Esophagus (tissue), 2 donors: ENCODE measurements at regions not wholly inside any gene's neighbourhood (a gene's known extent, or its start where the extent isn't known, plus 50 kb on each side); places are given as distances from the start of the nearest gene placed in this dataset.

Experiments used
- H3K27ac ChIP-seq, 2 donors: one replicate each; pipeline ENCODE4 v1.5.1; 2013; ENCODE audit warnings: low read depth in 2 of 2, mild to moderate bottlenecking in 2 of 2, inconsistent platforms in 1 of 2, low read length in 1 of 2, moderate library complexity in 1 of 2
- H3K27me3 ChIP-seq, 2 donors: one replicate each; pipeline ENCODE4 v1.6.1; 2013; ENCODE audit warnings: low read length in 2 of 2, control low read depth in 1 of 2, mild to moderate bottlenecking in 1 of 2; ENCODE audit not compliant: insufficient read depth in 2 of 2, control insufficient read depth in 1 of 2
- H3K36me3 ChIP-seq, 2 donors: one replicate each; pipeline ENCODE4 v1.6.1; 2013; ENCODE audit warnings: low read length in 1 of 2; ENCODE audit not compliant: control insufficient read depth in 2 of 2, insufficient read depth in 2 of 2
- H3K4me1 ChIP-seq, 2 donors: one replicate each; pipeline ENCODE4 v1.6.1; 2013; ENCODE audit warnings: low read length in 1 of 2; ENCODE audit not compliant: control insufficient read depth in 2 of 2, insufficient read depth in 2 of 2
- H3K4me3 ChIP-seq, 2 donors: one replicate each; pipeline ENCODE4 v1.5.1; 2013; ENCODE audit warnings: low read length in 2 of 2, mild to moderate bottlenecking in 2 of 2, low read depth in 1 of 2, moderate library complexity in 1 of 2
- H3K9me3 ChIP-seq, 2 donors: one replicate each; pipeline ENCODE4 v1.6.1; 2013; ENCODE audit warnings: mild to moderate bottlenecking in 2 of 2, low read depth in 1 of 2, low read length in 1 of 2, moderate library complexity in 1 of 2; ENCODE audit not compliant: control insufficient read depth in 2 of 2, insufficient read depth in 1 of 2
- WGBS, 2 donors: extraction: QIAGEN DNeasy Blood & Tissue Kit; methylation state at CpG; one replicate each; pipeline ENCODE4 v1.1.7; 2013; 5-methylcytosine and 5-hydroxymethylcytosine counted together
- donor health status: healthy with polysubstance abuse.
- donor health status: Bipolar disorder and iron deficiency.

DNA sequence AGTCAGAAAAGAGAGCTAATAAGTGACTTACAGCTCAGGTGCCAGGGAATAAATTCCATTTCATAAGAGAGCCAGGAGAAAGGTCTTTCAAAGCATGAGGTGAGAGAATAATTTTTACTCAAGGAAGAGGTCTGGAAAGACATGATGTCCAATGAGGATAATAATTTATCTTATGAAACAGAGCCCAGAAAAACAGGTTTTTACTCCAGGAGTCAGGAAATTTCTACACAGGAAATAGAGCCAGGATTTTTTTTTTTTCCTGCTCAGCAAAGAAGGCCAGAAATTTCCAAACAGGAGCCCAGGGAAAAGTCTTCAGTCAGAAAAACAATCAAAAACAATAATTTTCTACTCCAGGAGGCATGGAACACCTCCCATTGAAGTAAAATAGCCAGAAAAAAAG is 1185.7 kb upstream of the TSPY4 start:
- no peak overlapping the region for H3K27ac ChIP-seq
- H3K27me3 ChIP-seq = no peaks in the 10 kb centered on the region
- peaks cover 0 to 2% of the 10 kb centered on the region in 2 donors for H3K4me1 ChIP-seq
- no peak overlapping the region for H3K4me3 ChIP-seq
- no peaks in the 10 kb centered on the region for H3K36me3 ChIP-seq
- H3K9me3 ChIP-seq = no peaks in the 10 kb centered on the region

DNA sequence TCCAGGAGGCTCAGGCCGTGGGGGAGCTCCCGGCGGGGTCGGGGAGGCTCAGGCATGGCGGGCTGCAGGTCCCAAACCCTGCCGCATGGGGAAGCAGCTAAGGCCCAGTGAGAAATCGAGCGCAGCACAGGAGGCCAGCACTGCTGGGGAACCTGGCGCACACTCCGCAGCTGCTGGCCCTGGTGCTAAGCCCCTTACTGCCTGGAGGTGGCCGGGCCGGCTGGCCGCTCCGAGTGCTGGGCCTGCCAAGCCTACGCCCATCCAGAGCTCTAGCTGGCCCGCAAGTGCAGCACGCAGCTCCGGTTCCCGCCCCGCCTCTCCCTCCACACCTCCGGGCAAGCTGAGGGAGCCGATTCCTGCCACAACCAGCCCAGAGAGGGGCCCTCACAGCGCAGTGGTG is 1208.7 kb upstream of the TSPY4 start:
- H3K9me3 ChIP-seq = peaks cover 0 to 4% of the 10 kb centered on the region in 2 donors
- WGBS, 2 donors = 80 to 92% methylated on average over 1 to 23 of the region's 23 CpGs
- no peak overlapping the region for H3K27ac ChIP-seq
- no peak overlapping the region for H3K4me3 ChIP-seq
- H3K4me1 ChIP-seq = no peaks in the 10 kb centered on the region
- no peaks in the 10 kb centered on the region for H3K36me3 ChIP-seq
- H3K27me3 ChIP-seq = no peaks in the 10 kb centered on the region

DNA sequence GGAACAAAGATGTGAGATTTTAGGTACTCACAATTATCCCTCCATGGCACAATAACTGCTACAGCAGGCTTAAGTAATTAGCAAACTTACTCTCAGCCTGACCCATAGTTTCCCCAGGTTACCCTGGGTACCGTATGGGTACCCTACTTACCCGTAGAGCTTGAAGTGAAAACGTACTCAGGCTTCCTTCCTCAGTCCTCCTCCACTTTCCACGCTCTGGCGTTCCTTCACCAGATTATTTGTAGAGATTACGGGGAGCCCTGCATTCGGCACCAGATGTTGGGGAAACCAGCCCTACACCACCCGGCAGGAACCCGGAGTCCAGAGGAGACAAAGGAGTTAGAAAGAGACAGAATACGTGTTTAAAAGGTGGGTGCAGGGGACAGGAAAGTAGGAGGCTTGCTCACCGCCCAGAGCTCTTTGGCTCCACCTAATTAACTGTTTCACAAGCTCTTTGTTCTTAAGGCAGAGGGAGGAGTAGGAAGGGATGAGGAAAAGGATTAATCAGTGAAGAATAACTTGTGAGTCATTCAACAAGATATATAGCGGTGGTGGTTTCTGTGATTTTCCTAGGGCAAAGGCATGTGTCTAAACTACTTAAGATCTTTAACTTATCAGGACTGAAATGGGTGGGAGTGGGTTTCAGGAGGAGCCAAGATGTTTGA is 1211.2 kb upstream of the TSPY4 start:
- Histone ChIP-seq H3K9me3 (peaks cover 0 to 4% of the 10 kb centered on the region in 2 donors), H3K4me3 (peak overlapping the region in 1 of 2 donors; percentile 53), H3K27ac (no peak overlapping the region), H3K36me3 (no peaks in the 10 kb centered on the region), H3K4me1 (no peaks in the 10 kb centered on the region), H3K27me3 (no peaks in the 10 kb centered on the region)
- 52 to 83% methylated on average over 6 to 12 of the region's 12 CpGs for WGBS, 2 donors

DNA sequence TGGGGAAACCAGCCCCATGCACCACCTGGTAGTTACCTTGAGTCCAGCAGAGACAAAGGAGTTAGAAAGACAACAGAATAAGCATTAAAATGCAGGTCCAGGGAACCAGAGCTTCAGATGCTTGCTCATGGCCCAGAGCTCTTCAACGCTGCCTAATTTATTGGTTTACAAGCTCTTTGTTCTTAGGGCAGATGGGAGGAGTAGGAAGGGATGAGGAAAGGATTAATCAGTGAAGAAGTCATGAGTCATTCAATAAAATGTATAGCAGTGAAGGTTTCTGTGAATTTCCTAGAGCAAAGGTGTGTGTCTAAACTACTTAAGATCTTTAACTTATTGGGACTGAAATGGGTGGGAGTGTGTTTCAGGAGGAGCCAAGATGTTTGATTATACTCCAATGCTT is 1210.3 kb upstream of the AMELY start:
- Histone ChIP-seq H3K27ac (peak overlapping the region in 1 of 2 donors; percentile 8), H3K9me3 (no peaks in the 10 kb centered on the region), H3K4me1 (no peaks in the 10 kb centered on the region), H3K4me3 (no peak overlapping the region), H3K27me3 (no peaks in the 10 kb centered on the region), H3K36me3 (no peaks in the 10 kb centered on the region)
- 28% methylated on average over 1 of the region's 1 CpG; no CpG with 5 or more reads in 1 of the 2 donors for WGBS, 2 donors

DNA sequence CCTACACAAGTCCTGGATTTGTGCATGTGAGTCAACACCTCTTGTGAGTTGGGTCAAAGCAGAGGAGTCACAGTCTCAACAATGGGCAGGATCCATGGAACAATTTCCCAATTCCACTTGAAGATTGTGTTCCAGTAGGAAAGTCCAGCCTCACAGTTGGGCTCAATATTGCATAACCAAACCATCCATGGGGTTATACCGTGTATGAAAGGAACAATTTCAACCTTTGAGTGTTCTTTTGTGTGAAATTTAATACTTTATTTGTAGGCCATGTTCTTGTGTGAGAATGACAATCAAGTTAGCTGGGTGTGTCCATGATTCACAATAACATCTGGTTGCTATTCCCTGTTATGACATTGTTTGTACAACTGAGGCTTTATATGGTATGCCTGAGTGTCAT is 1182.9 kb upstream of the AMELY start:
- Histone ChIP-seq H3K27me3 (no peaks in the 10 kb centered on the region), H3K36me3 (no peaks in the 10 kb centered on the region), H3K27ac (no peak overlapping the region), H3K9me3 (no peaks in the 10 kb centered on the region), H3K4me3 (no peak overlapping the region), H3K4me1 (no peaks in the 10 kb centered on the region)
- 18% methylated on average over 1 of the region's 1 CpG; no CpG with 5 or more reads in 1 of the 2 donors for WGBS, 2 donors

GRCh38 chrY:8092926-8093325 is 1181.4 kb upstream of the AMELY start:
- no peaks in the 10 kb centered on the region for H3K4me1 ChIP-seq
- H3K36me3 ChIP-seq = no peaks in the 10 kb centered on the region
- H3K27ac ChIP-seq = no peak overlapping the region
- H3K9me3 ChIP-seq = no peaks in the 10 kb centered on the region
- no peak overlapping the region for H3K4me3 ChIP-seq
- no peaks in the 10 kb centered on the region for H3K27me3 ChIP-seq
- 68 to 91% methylated on average over 1 of the region's 1 CpG for WGBS, 2 donors

DNA sequence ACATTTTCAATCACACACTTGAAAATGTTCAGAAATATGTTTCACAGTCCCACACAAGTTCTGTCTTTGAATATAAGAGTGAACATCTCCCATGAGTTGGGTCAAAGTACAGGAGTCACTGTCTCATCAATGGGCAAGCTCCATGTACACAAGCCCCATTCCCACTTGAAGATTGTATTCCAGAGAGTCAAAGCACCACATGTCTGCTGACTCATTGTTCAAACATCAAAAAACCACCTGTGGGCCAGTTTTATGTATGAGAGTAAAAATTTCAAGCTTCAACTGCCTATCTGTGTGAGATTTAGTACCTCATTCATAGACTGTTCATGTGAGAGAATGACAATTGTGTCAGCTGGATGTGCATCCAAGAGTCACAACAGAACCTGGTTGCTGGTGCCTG is 1174.4 kb upstream of the AMELY start:
- Histone ChIP-seq H3K4me3 (no peak overlapping the region), H3K9me3 (no peaks in the 10 kb centered on the region), H3K4me1 (no peaks in the 10 kb centered on the region), H3K27ac (no peak overlapping the region), H3K27me3 (no peaks in the 10 kb centered on the region), H3K36me3 (no peaks in the 10 kb centered on the region)

GRCh38 chrY:8084192-8084591 is 1172.6 kb upstream of the AMELY start:
- Histone ChIP-seq H3K27me3 (no peaks in the 10 kb centered on the region), H3K27ac (no peak overlapping the region), H3K9me3 (no peaks in the 10 kb centered on the region), H3K4me3 (no peak overlapping the region), H3K36me3 (no peaks in the 10 kb centered on the region), H3K4me1 (no peaks in the 10 kb centered on the region)
- 92 to 93% methylated on average over 2 of the region's 2 CpGs for WGBS, 2 donors

- H3K4me1 ChIP-seq = no peaks in the 10 kb centered on the region
- no peaks in the 10 kb centered on the region for H3K27me3 ChIP-seq
- H3K9me3 ChIP-seq = no peaks in the 10 kb centered on the region
- H3K27ac ChIP-seq = no peak overlapping the region
- no peaks in the 10 kb centered on the region for H3K36me3 ChIP-seq
- H3K4me3 ChIP-seq = no peak overlapping the region
Measured at GRCh38 chrY:8081151-8081550, 1169.6 kb upstream of the AMELY start.

- Histone ChIP-seq H3K36me3 (no peaks in the 10 kb centered on the region), H3K27ac (no peak overlapping the region), H3K27me3 (no peaks in the 10 kb centered on the region), H3K4me1 (no peaks in the 10 kb centered on the region), H3K9me3 (no peaks in the 10 kb centered on the region), H3K4me3 (no peak overlapping the region)
- 89 to 92% methylated on average over 2 of the region's 2 CpGs for WGBS, 2 donors
Measured at GRCh38 chrY:8065220-8065619, 1153.7 kb upstream of the AMELY start.
